Uterus (tissue), 2 donors: ENCODE measurements at regions not wholly inside any gene's neighbourhood (a gene's known extent, or its start where the extent isn't known, plus 50 kb on each side); places are given as distances from the start of the nearest gene placed in this dataset.

Experiments
- POLR2A ChIP-seq, 2 donors: fragments of 450-650 bp; IDR thresholded peaks; one replicate each; pipeline ENCODE4 v1.6.1; 2016; ENCODE audit warnings: antibody characterized with exemption in 2 of 2, mild to moderate bottlenecking in 1 of 2, moderate library complexity in 1 of 2
- TF ChIP-seq, protein P1 (sequence below), 4 experiments: fragments of 200-600 bp in 2 of 4; fragments of 450-650 bp in 2 of 4; sonication (generic) in 2 of 4; IDR thresholded peaks; one replicate each; pipeline ENCODE4 v1.5.1; 2016 to 2019; ENCODE audit warnings: antibody characterized with exemption in 4 of 4, mild to moderate bottlenecking in 2 of 4, moderate library complexity in 1 of 4

DNA sequence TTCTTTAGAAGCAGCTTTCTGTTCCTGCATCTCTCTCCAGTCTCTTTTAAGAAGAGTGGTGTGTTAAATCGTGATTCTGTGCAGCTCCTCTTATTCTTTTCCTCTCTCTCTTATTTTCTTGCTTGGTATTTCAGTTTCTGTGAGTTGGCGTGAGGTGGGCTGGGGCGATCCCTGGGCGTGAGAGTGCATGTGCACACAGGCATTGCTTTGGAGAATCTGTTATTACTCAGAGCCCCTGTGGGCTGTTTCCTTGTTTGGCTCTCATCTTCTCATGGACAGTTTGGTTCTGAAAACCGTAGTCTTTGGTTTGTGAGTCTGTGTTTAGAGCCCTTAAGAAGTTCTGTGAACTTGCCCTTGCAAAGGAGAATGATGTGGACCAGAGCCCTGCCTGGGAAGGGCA lies 97.2 kb upstream of the CLNK start:
- TF ChIP-seq, protein P1, sequence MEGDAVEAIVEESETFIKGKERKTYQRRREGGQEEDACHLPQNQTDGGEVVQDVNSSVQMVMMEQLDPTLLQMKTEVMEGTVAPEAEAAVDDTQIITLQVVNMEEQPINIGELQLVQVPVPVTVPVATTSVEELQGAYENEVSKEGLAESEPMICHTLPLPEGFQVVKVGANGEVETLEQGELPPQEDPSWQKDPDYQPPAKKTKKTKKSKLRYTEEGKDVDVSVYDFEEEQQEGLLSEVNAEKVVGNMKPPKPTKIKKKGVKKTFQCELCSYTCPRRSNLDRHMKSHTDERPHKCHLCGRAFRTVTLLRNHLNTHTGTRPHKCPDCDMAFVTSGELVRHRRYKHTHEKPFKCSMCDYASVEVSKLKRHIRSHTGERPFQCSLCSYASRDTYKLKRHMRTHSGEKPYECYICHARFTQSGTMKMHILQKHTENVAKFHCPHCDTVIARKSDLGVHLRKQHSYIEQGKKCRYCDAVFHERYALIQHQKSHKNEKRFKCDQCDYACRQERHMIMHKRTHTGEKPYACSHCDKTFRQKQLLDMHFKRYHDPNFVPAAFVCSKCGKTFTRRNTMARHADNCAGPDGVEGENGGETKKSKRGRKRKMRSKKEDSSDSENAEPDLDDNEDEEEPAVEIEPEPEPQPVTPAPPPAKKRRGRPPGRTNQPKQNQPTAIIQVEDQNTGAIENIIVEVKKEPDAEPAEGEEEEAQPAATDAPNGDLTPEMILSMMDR (IDR thresholded peaks at IDR 0.05): no peak
- TF ChIP-seq POLR2A (IDR thresholded peaks at IDR 0.05): no peak
